SK-N-SH treated with all-trans-retinoic acid at 6 μM for 48 hours (cell line): ENCODE measurements at regions not wholly inside any gene's neighbourhood (a gene's known extent, or its start where the extent isn't known, plus 50 kb on each side); places are given as distances from the start of the nearest gene placed in this dataset.

Source experiments
- ATAC-seq: fragments of 200-7000 bp; cut with Tn5 transposase; 3 replicates; pipeline ENCODE4 v1.9.1; 2020; ENCODE audit warnings: mild to moderate bottlenecking, moderate library complexity
- ARNTL ChIP-seq: fragments of 450-650 bp; formaldehyde crosslinking; IDR thresholded peaks from 2 replicates; pipeline ENCODE4 v1.5.0; 2020; ENCODE audit warnings: low read depth, mild to moderate bottlenecking, moderate library complexity, borderline replicate concordance
- BACH2 ChIP-seq: fragments of 250-450 bp; sonication (Bioruptor Pico); IDR thresholded peaks from 2 replicates; pipeline ENCODE4 v1.9.0; 2021; ENCODE audit warnings: mild to moderate bottlenecking, borderline replicate concordance
- CSDC2 ChIP-seq: fragments of 250-450 bp; sonication (Bioruptor Pico); IDR thresholded peaks from 2 replicates; pipeline ENCODE4 v1.5.0; 2020; ENCODE audit warnings: mild to moderate bottlenecking, moderate library complexity
- CSRNP3 ChIP-seq: fragments of 250-450 bp; sonication (Bioruptor Pico); IDR thresholded peaks from 2 replicates; pipeline ENCODE4 v1.5.1; 2021; ENCODE audit warnings: mild to moderate bottlenecking, moderate library complexity
- ESRRG ChIP-seq: fragments of 250-450 bp; sonication (Bioruptor Pico); IDR thresholded peaks from 2 replicates; pipeline ENCODE4 v1.6.1; 2021; ENCODE audit warnings: mild to moderate bottlenecking
- GLIS3 ChIP-seq: fragments of 250-450 bp; sonication (Bioruptor Pico); IDR thresholded peaks from 2 replicates; pipeline ENCODE4 v1.5.0; 2020; ENCODE audit warnings: mild to moderate bottlenecking, moderate library complexity
- OSR1 ChIP-seq: fragments of 250-450 bp; sonication (Bioruptor Pico); IDR thresholded peaks from 2 replicates; pipeline ENCODE4 v1.8.0; 2022; ENCODE audit warnings: moderate library complexity, mild to moderate bottlenecking, inconsistent platforms
- POU6F1 ChIP-seq: fragments of 250-450 bp; sonication (Bioruptor Pico); IDR thresholded peaks from 2 replicates; pipeline ENCODE4 v1.8.0; 2021; ENCODE audit warnings: low read depth, mild to moderate bottlenecking, moderate library complexity, borderline replicate concordance
- PPARA ChIP-seq: fragments of 250-450 bp; sonication (Bioruptor Pico); IDR thresholded peaks from 2 replicates; pipeline ENCODE4 v1.5.0; 2020; ENCODE audit warnings: mild to moderate bottlenecking, borderline replicate concordance
- RARB ChIP-seq: fragments of 250-450 bp; sonication (Bioruptor Pico); IDR thresholded peaks from 2 replicates; pipeline ENCODE4 v1.8.0; 2021; ENCODE audit warnings: mild to moderate bottlenecking, moderate library complexity
- SNAI2 ChIP-seq: fragments of 250-450 bp; sonication (Bioruptor Pico); IDR thresholded peaks from 2 replicates; pipeline ENCODE4 v1.5.0; 2020; ENCODE audit warnings: mild to moderate bottlenecking, moderate library complexity
- TCF4 ChIP-seq: fragments of 250-450 bp; sonication (Bioruptor Pico); IDR thresholded peaks from 2 replicates; pipeline ENCODE4 v1.8.0; 2021; ENCODE audit warnings: mild to moderate bottlenecking, moderate library complexity, borderline replicate concordance
- TOX ChIP-seq: fragments of 250-450 bp; sonication (Bioruptor Pico); IDR thresholded peaks from 2 replicates; pipeline ENCODE4 v1.8.0; 2021; ENCODE audit warnings: mild to moderate bottlenecking, moderate library complexity, borderline replicate concordance
- ZFP3 ChIP-seq: fragments of 250-450 bp; sonication (Bioruptor Pico); IDR thresholded peaks from 2 replicates; pipeline ENCODE4 v1.5.0; 2020; ENCODE audit warnings: mild to moderate bottlenecking, moderate library complexity
- ZNF565 ChIP-seq: fragments of 450-650 bp; formaldehyde crosslinking; conservative IDR thresholded peaks from 2 replicates; pipeline ENCODE4 v1.5.0; 2020; ENCODE audit warnings: low read depth, mild to moderate bottlenecking, moderate library complexity
- ZNF70 ChIP-seq: fragments of 450-650 bp; formaldehyde crosslinking; IDR thresholded peaks from 2 replicates; pipeline ENCODE4 v1.5.0; 2020; ENCODE audit warnings: mild to moderate bottlenecking, moderate library complexity
- ZNF8 ChIP-seq: fragments of 450-650 bp; formaldehyde crosslinking; IDR thresholded peaks from 2 replicates; pipeline ENCODE4 v1.5.0; 2020; ENCODE audit warnings: mild to moderate bottlenecking, moderate library complexity
- TF ChIP-seq, protein P1 (sequence below): fragments of 250-450 bp; sonication (Bioruptor Pico); IDR thresholded peaks from 2 replicates; pipeline ENCODE4 v1.8.0; 2020; ENCODE audit warnings: mild to moderate bottlenecking, moderate library complexity, borderline replicate concordance

GRCh38 chr3:144129536-144130214 is 158.1 kb downstream of the DIPK2A start:
- TF ChIP-seq SNAI2 (CRISPR knock-in tag) (no peak), RARB (no peak), OSR1 (CRISPR knock-in tag) (no peak), BACH2 (CRISPR knock-in tag) (no peak), TOX (CRISPR knock-in tag) (no peak), ZNF8 (CRISPR knock-in tag) (no peak), ZNF565 (CRISPR knock-in tag) (no peak)
- no peak for ATAC-seq

DNA sequence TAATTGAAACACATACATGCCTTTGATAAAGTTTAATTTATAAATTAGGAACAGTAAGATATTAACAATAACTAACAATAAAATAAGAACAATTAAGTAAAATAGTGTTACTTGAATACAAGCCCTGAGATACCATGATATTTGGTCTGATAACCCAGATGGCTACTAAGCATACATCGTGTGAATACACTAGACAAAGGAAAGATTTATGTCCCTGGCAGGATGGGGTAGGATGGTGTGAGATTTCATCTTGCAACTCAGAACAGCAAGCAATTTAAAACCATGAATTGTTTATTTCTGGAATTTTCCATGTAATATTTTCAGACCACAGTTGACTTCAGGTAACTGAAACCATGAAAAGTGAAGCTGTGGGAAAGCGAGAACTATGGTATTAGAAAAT is 169.5 kb downstream of the DIPK2A start:
- ATAC-seq: no peak
- no peak for TF ChIP-seq CSRNP3
- no peak for TF ChIP-seq ESRRG (CRISPR knock-in tag)
- TF ChIP-seq TOX (CRISPR knock-in tag): no peak
- TF ChIP-seq ARNTL (CRISPR knock-in tag): no peak

DNA sequence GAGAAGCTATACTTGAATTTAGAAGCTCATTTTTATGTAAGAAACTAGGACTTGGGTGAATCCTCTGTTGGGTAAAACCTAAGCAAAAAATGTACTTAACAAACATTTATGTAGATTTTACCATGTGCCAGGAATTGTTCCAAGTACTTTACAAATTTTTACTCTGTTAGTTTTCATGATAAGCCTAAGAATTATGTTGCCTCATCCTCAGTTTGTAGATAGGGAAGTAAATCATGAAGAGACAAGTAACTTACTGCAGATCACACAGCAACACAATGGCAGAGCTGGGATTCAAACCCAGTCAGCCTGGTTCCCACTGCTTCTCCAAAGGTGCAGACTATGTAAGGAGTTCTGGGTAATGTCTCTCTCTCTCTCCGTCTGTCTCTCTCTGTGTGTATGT is 169.9 kb downstream of the DIPK2A start:
- no peak for ATAC-seq

DNA sequence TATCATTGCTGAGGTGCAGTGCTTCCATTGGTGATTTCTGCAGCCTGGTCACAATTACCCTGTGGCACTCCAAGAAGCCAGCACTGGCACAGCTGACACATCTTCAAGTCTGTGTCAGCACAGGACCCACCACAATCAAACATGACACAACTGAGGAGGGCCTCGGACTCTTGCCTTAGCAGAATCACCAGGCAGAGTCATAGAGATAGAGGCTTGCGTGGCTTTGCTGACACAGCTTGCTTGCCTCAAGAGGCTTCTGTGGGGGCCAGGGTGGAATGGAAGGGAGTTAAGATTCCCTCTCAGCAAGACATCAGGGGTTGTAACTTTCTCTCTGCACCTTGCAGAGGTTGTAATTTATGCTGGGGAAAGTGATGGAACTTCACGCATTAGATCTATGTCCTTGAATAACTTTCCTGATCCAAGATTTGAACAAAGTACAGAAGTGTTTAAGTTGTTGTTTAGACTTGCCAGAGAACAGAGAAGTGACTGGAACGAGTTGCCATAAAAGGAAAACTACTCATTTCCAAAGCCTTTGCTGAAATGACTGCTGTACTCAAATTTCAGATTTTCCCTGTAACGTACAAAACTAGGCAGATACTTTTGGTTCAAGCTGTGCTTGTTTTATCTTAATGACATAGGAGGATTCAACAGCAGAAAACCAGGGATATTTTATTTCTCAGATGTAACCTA is 170.7 kb downstream of the DIPK2A start:
- no peak for ATAC-seq
- TF ChIP-seq ZNF565 (CRISPR knock-in tag) (no peak), POU6F1 (no peak), OSR1 (CRISPR knock-in tag) (no peak), ZNF8 (CRISPR knock-in tag) (no peak), TOX (CRISPR knock-in tag) (no peak), BACH2 (CRISPR knock-in tag) (no peak), ARNTL (CRISPR knock-in tag) (no peak), ZNF70 (CRISPR knock-in tag) (no peak), TCF4 (CRISPR knock-in tag) (no peak), CSRNP3 (no peak), ZFP3 (CRISPR knock-in tag) (no peak), RARB (no peak), SNAI2 (CRISPR knock-in tag) (no peak), GLIS3 (CRISPR knock-in tag) (no peak), CSDC2 (CRISPR knock-in tag) (no peak)
- TF ChIP-seq, protein P1, sequence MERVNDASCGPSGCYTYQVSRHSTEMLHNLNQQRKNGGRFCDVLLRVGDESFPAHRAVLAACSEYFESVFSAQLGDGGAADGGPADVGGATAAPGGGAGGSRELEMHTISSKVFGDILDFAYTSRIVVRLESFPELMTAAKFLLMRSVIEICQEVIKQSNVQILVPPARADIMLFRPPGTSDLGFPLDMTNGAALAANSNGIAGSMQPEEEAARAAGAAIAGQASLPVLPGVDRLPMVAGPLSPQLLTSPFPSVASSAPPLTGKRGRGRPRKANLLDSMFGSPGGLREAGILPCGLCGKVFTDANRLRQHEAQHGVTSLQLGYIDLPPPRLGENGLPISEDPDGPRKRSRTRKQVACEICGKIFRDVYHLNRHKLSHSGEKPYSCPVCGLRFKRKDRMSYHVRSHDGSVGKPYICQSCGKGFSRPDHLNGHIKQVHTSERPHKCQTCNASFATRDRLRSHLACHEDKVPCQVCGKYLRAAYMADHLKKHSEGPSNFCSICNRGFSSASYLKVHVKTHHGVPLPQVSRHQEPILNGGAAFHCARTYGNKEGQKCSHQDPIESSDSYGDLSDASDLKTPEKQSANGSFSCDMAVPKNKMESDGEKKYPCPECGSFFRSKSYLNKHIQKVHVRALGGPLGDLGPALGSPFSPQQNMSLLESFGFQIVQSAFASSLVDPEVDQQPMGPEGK (CRISPR knock-in tag): no peak

More for the DNA sequence above, 169.9 kb downstream of the DIPK2A start:
- no peak for TF ChIP-seq CSDC2 (CRISPR knock-in tag)
- TF ChIP-seq PPARA (CRISPR knock-in tag): no peak
- no peak for TF ChIP-seq TCF4 (CRISPR knock-in tag)
- no peak for TF ChIP-seq ZNF70 (CRISPR knock-in tag)
- no peak for TF ChIP-seq CSRNP3
- no peak for TF ChIP-seq ARNTL (CRISPR knock-in tag)
- TF ChIP-seq TOX (CRISPR knock-in tag): no peak
